H1 (cell line): ENCODE measurements at regions not wholly inside any gene's neighbourhood (a gene's known extent, or its start where the extent isn't known, plus 50 kb on each side); places are given as distances from the start of the nearest gene placed in this dataset.

ENCODE experiments used
- CTCF ChIA-PET: fragments of 300-600 bp; sonication (Branson Sonifier 250); formaldehyde crosslinking; loops from one replicate; lab custom pipeline; 2021; ENCODE audit not compliant: partially characterized antibody; lab: Charles Lee
- POLR2A ChIA-PET: fragments of 300-600 bp; sonication (Branson Sonifier 250); formaldehyde crosslinking; loops from one replicate; lab custom pipeline; 2021; ENCODE audit warnings: inconsistent platforms; ENCODE audit not compliant: partially characterized antibody; lab: Charles Lee
- DNase-seq, 2 experiments: peaks; one replicate each; pipeline versions ENCODE4 v3.0.0 to v3.0.0-alpha.2; 2010 to 2022; ENCODE audit warnings: low spot score in 2 of 2, low read depth in 1 of 2, mixed read lengths in 1 of 2
- FAIRE-seq: peaks from 2 replicates; lab custom pipeline; 2011; peaks lifted over from hg19 to GRCh38; lab: Jason Lieb, UNC
- H2AFZ ChIP-seq: 2 replicates; pipeline ENCODE4 v1.8.1; 2012; ENCODE audit warnings: low read length, inconsistent platforms
- H2AK5ac ChIP-seq: 2 replicates; pipeline ENCODE4 v1.6.1; 2013; ENCODE audit warnings: low read depth, low read length
- H2BK120ac ChIP-seq: replicated peaks from 2 replicates; pipeline ENCODE3; 2013; ENCODE audit warnings: low read depth, low read length, inconsistent platforms
- H2BK12ac ChIP-seq: 2 replicates; pipeline ENCODE4 v1.6.1; 2013; ENCODE audit warnings: low read depth, low read length
- H2BK15ac ChIP-seq: 2 replicates; pipeline ENCODE4 v1.6.1; 2013; ENCODE audit warnings: low read length
- H2BK20ac ChIP-seq: 2 replicates; pipeline ENCODE4 v1.6.1; 2013; ENCODE audit warnings: low read length
- H2BK5ac ChIP-seq: 2 replicates; pipeline ENCODE4 v1.6.1; 2013; ENCODE audit warnings: low read depth, low read length
- H3K14ac ChIP-seq: 2 replicates; pipeline ENCODE4 v1.6.1; 2013; ENCODE audit warnings: inconsistent platforms; ENCODE audit not compliant: insufficient read length
- H3K18ac ChIP-seq: 2 replicates; pipeline ENCODE4 v1.6.1; 2013; ENCODE audit warnings: low read length; ENCODE audit errors: extremely low read depth
- H3K23ac ChIP-seq: 2 replicates; pipeline ENCODE4 v1.6.1; 2013; ENCODE audit warnings: inconsistent platforms; ENCODE audit not compliant: insufficient read length
- H3K23me2 ChIP-seq: 2 replicates; pipeline ENCODE4 v1.6.1; 2013; ENCODE audit warnings: low read depth, low read length
- H3K27ac ChIP-seq: 2 replicates; pipeline ENCODE4 v1.6.1; 2011; ENCODE audit warnings: low read depth, low read length, inconsistent platforms
- H3K27me3 ChIP-seq, 4 experiments: replicated peaks in 1 of 4; 1 replicate in 1 of 4; 2 replicates in 3 of 4; pipeline versions ENCODE4 v1.6.1 to v1.8.1; 2011 to 2013; ENCODE audit warnings: low read length in 3 of 4, mild to moderate bottlenecking in 3 of 4, inconsistent platforms in 2 of 4, mixed read lengths in 2 of 4, moderate library complexity in 1 of 4; ENCODE audit not compliant: control insufficient read depth in 3 of 4, insufficient read depth in 3 of 4; ENCODE audit errors: extremely low read depth in 1 of 4
- H3K36me3 ChIP-seq, 4 experiments: 2 replicates each; pipeline versions ENCODE4 v1.6.1 to v1.8.1; 2011 to 2013; ENCODE audit warnings: mild to moderate bottlenecking in 4 of 4, low read length in 3 of 4, moderate library complexity in 2 of 4, control low read depth in 1 of 4, inconsistent platforms in 1 of 4; ENCODE audit not compliant: insufficient read depth in 4 of 4, control insufficient read depth in 2 of 4
- H3K4ac ChIP-seq: replicated peaks from 2 replicates; pipeline ENCODE3; 2013; ENCODE audit warnings: low read length, low read depth, mixed read lengths, inconsistent platforms; ENCODE audit not compliant: insufficient read length
- H3K4me1 ChIP-seq, 4 experiments: replicated peaks in 1 of 4; 1 replicate in 1 of 4; 2 replicates in 3 of 4; pipeline versions ENCODE4 v1.6.1 to v1.8.1; 2011 to 2013; ENCODE audit warnings: low read length in 3 of 4, inconsistent platforms in 2 of 4, mixed read lengths in 1 of 4; ENCODE audit not compliant: insufficient read depth in 4 of 4, control insufficient read depth in 3 of 4
- H3K4me2 ChIP-seq, 2 experiments: 2 replicates each; pipeline versions ENCODE4 v1.6.1 to v1.8.1; 2011 to 2013; ENCODE audit warnings: low read depth in 2 of 2, low read length in 2 of 2, control low read depth in 1 of 2, inconsistent platforms in 1 of 2, mild to moderate bottlenecking in 1 of 2; ENCODE audit not compliant: insufficient read depth in 1 of 2
- H3K4me3 ChIP-seq, 4 experiments: fragments of 200-600, 300-600 bp in 1 of 4; sonication (generic), shearing (Covaris generic), sonication (Bioruptor Twin) in 1 of 4; 2 replicates each; pipeline versions ENCODE4 v1.5.1 to v1.8.1; 2011 to 2016; ENCODE audit warnings: low read length in 4 of 4, low read depth in 3 of 4, control low read depth in 2 of 4, inconsistent platforms in 2 of 4, mild to moderate bottlenecking in 2 of 4, mixed read lengths in 1 of 4, moderate library complexity in 1 of 4; ENCODE audit not compliant: insufficient read depth in 2 of 4; ENCODE audit errors: extremely low read depth in 1 of 4
- H3K56ac ChIP-seq: replicated peaks from 2 replicates; pipeline ENCODE3; 2013; ENCODE audit warnings: low read depth, mild to moderate bottlenecking, mixed read lengths, low read length, inconsistent platforms; ENCODE audit not compliant: insufficient read length
- H3K79me1 ChIP-seq: 2 replicates; pipeline ENCODE4 v1.6.1; 2013; ENCODE audit warnings: low read depth, low read length, control low read depth
- H3K79me2 ChIP-seq, 2 experiments: 2 replicates each; pipeline versions ENCODE4 v1.6.1 to v1.8.1; 2012 to 2013; ENCODE audit warnings: low read length in 2 of 2, mild to moderate bottlenecking in 2 of 2, inconsistent platforms in 1 of 2; ENCODE audit not compliant: insufficient read depth in 2 of 2, control insufficient read depth in 1 of 2
- H3K9ac ChIP-seq, 4 experiments: replicated peaks in 1 of 4; 1 replicate in 1 of 4; 2 replicates in 3 of 4; pipeline versions ENCODE4 v1.6.1 to v1.8.1; 2011 to 2013; ENCODE audit warnings: low read depth in 3 of 4, low read length in 3 of 4, control low read depth in 2 of 4, mild to moderate bottlenecking in 2 of 4, moderate library complexity in 2 of 4, inconsistent platforms in 1 of 4; ENCODE audit errors: extremely low read depth in 1 of 4
- H3K9me3 ChIP-seq, 2 experiments: 2 replicates each; pipeline versions ENCODE4 v1.6.1 to v1.8.1; 2012 to 2013; ENCODE audit warnings: mild to moderate bottlenecking in 2 of 2, moderate library complexity in 2 of 2, control low read depth in 1 of 2, inconsistent platforms in 1 of 2, low read depth in 1 of 2, low read length in 1 of 2, mixed read lengths in 1 of 2; ENCODE audit not compliant: insufficient read depth in 2 of 2
- H4K20me1 ChIP-seq, 2 experiments: replicated peaks in 1 of 2; 2 replicates each; pipeline versions ENCODE3 to v1.8.1; 2011 to 2013; ENCODE audit warnings: inconsistent platforms in 2 of 2, low read length in 2 of 2, mild to moderate bottlenecking in 1 of 2; ENCODE audit not compliant: insufficient read depth in 2 of 2, control insufficient read depth in 1 of 2
- H4K5ac ChIP-seq: 2 replicates; pipeline ENCODE4 v1.6.1; 2013; ENCODE audit warnings: low read length, low read depth, mixed read lengths, inconsistent platforms; ENCODE audit not compliant: insufficient read length
- H4K8ac ChIP-seq: 2 replicates; pipeline ENCODE4 v1.8.0; 2013; ENCODE audit warnings: mild to moderate bottlenecking, moderate library complexity, low read length, inconsistent platforms; ENCODE audit not compliant: insufficient read depth; ENCODE audit errors: extremely low read depth
- H4K91ac ChIP-seq: replicated peaks from 2 replicates; pipeline ENCODE3; 2013; ENCODE audit warnings: low read length, mixed read lengths, inconsistent platforms; ENCODE audit not compliant: insufficient read length
- CEBPB ChIP-seq: IDR thresholded peaks from 2 replicates; pipeline ENCODE4 v1.6.1; 2012; ENCODE audit warnings: low read depth, low read length
- CHD2 ChIP-seq: IDR thresholded peaks from 2 replicates; pipeline ENCODE4 v1.6.1; 2012; ENCODE audit warnings: low read length, improper control_type of control experiment
- SRF ChIP-seq: IDR thresholded peaks from 2 replicates; pipeline ENCODE4 v1.6.1; 2011; ENCODE audit warnings: mild to moderate bottlenecking, low read depth, low read length, moderate library complexity
- WGBS, 2 experiments: shearing (Covaris generic) in 1 of 2; methylation state at CpG; one replicate each; pipeline versions ENCODE4 v1.1.6 to v1.1.7; 2013 to 2015; ENCODE audit warnings: low lambda C conversion rate in 2 of 2, mixed read lengths in 2 of 2, inconsistent platforms in 1 of 2, low coverage in 1 of 2, missing lambda C conversion rate in 1 of 2; ENCODE audit not compliant: insufficient replicate concordance in 2 of 2, insufficient coverage in 1 of 2, insufficient read length in 1 of 2; ENCODE audit errors: extremely low coverage in 1 of 2, missing lambda C conversion rate in 1 of 2; 5-methylcytosine and 5-hydroxymethylcytosine counted together

DNA sequence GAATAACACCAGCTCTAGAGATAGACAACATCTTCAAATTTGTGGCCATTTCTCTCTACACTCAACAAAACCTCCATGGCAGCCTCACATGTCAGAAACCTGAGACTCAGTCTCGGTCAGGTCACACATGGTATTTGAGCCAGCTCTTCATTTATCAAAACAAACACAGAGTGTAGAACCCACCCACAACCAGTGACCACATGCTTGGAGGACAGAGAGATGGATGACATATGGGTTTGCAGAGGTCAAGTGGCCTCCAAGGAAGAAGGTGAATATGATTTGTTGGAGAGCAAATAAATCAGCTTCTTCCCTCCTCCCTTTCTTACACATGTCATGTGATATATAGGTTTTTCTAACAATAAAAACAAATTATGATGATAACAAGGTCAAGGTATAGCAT lies 278.1 kb upstream of the LRTM1 start:
- Histone ChIP-seq H3K36me3 (no peaks in the 10 kb centered on the region; a peak in 1 of 8 replicates), H3K4me3 (no peak overlapping the region), H3K23me2 (no peaks in the 10 kb centered on the region), H3K14ac (no peak overlapping the region), H3K4me2 (no peak overlapping the region), H2AK5ac (no peak overlapping the region), H4K91ac (no peak overlapping the region), H4K5ac (no peak overlapping the region), H3K79me1 (no peaks in the 10 kb centered on the region), H3K23ac (no peak overlapping the region), H3K18ac (no peak overlapping the region), H3K79me2 (no peaks in the 10 kb centered on the region), H2BK120ac (no peak overlapping the region), H2BK15ac (no peak overlapping the region), H2BK5ac (no peak overlapping the region), H3K56ac (no peak overlapping the region), H3K9ac (no peak overlapping the region), H2BK12ac (no peak overlapping the region), H3K4me1 (no peaks in the 10 kb centered on the region), H3K27ac (no peak overlapping the region), H4K20me1 (no peaks in the 10 kb centered on the region), H4K8ac (no peak overlapping the region), H3K4ac (no peak overlapping the region), H2BK20ac (no peak overlapping the region), H2AFZ (no peak overlapping the region), H3K27me3 (no peaks in the 10 kb centered on the region), H3K9me3 (peaks cover 5 to 9% of the 10 kb centered on the region in 2 experiments; a peak in 2 of 4 replicates)
- DNase-seq (no peak), FAIRE-seq (no peak)
- POLR2A ChIA-PET = no interaction called here
- CTCF ChIA-PET = no interaction called here
- WGBS, 2 experiments = 100% methylated on average over 1 of the region's 1 CpG; no CpG with 5 or more reads in 1 of the 2 experiments
- no peak for TF ChIP-seq CEBPB
- no peak for TF ChIP-seq SRF
- no peak for TF ChIP-seq CHD2
